Mesothelial cell of epicardium (in vitro differentiated cells): ENCODE measurements at regions not wholly inside any gene's neighbourhood (a gene's known extent, or its start where the extent isn't known, plus 50 kb on each side); places are given as distances from the start of the nearest gene placed in this dataset.

Experiments
- DNase-seq, 2 experiments: peaks; one replicate each; pipeline ENCODE4 v3.0.0; 2021; ENCODE audit warnings: low spot score in 2 of 2; ENCODE audit not compliant: unreplicated experiment in 2 of 2
- H3K27ac Mint-ChIP-seq: 2 replicates; pipeline ENCODE4 v1.8.0; 2021; ENCODE audit warnings: mixed read lengths
- H3K27me3 Mint-ChIP-seq: 2 replicates; pipeline ENCODE4 v1.8.0; 2021; ENCODE audit warnings: low read depth, mixed read lengths
- H3K36me3 Mint-ChIP-seq: 2 replicates; pipeline ENCODE4 v1.8.0; 2021; ENCODE audit warnings: mixed read lengths
- H3K4me1 Mint-ChIP-seq: 2 replicates; pipeline ENCODE4 v1.8.0; 2021; ENCODE audit warnings: mixed read lengths
- H3K4me3 Mint-ChIP-seq: 2 replicates; pipeline ENCODE4 v1.8.0; 2021; ENCODE audit warnings: mild to moderate bottlenecking, moderate library complexity, mixed read lengths
- H3K9me3 Mint-ChIP-seq: 2 replicates; pipeline ENCODE4 v1.8.0; 2021; ENCODE audit warnings: mixed read lengths
- CTCF ChIP-seq: fragments of 200-600 bp; sonication (generic); IDR thresholded peaks from one replicate; pipeline ENCODE4 v1.5.0; 2021; ENCODE audit warnings: antibody characterized with exemption; ENCODE audit not compliant: unreplicated experiment

GRCh38 chr6:4311976-4312860, 176.8 kb upstream of the ECI2 start:
- Mint-ChIP-seq H3K4me1 (peaks cover 10% of the 10 kb centered on the region), H3K36me3 (peaks cover 25% of the 10 kb centered on the region), H3K9me3 (peaks cover 57% of the 10 kb centered on the region), H3K27ac (no peak overlapping the region), H3K4me3 (no peak overlapping the region), H3K27me3 (no peaks in the 10 kb centered on the region)
- TF ChIP-seq CTCF, result no peak
- DNase-seq, result no peak

- no peak for TF ChIP-seq CTCF
- no peaks in the 10 kb centered on the region for H3K4me1 Mint-ChIP-seq
- peaks cover 53% of the 10 kb centered on the region for H3K9me3 Mint-ChIP-seq
- H3K27ac Mint-ChIP-seq, result no peak overlapping the region
- DNase-seq, result no peak
- no peaks in the 10 kb centered on the region for H3K27me3 Mint-ChIP-seq
- peaks cover 25% of the 10 kb centered on the region for H3K36me3 Mint-ChIP-seq
- no peak overlapping the region for H3K4me3 Mint-ChIP-seq
Observed at GRCh38 chr6:4309540-4309939, 174.2 kb upstream of the ECI2 start.

GRCh38 chr6:4308364-4308763, 173.0 kb upstream of the ECI2 start:
- no peak for DNase-seq
- Mint-ChIP-seq H3K27ac (no peak overlapping the region), H3K27me3 (no peaks in the 10 kb centered on the region), H3K36me3 (peaks cover 20% of the 10 kb centered on the region), H3K9me3 (peaks cover 41% of the 10 kb centered on the region), H3K4me3 (no peak overlapping the region), H3K4me1 (peaks cover 3% of the 10 kb centered on the region)
- TF ChIP-seq CTCF, result no peak

GRCh38 chr6:4304927-4305455, 169.6 kb upstream of the ECI2 start:
- no peaks in the 10 kb centered on the region for H3K27me3 Mint-ChIP-seq
- no peaks in the 10 kb centered on the region for H3K36me3 Mint-ChIP-seq
- H3K4me3 Mint-ChIP-seq, result no peak overlapping the region
- no peak for TF ChIP-seq CTCF
- peaks cover 8% of the 10 kb centered on the region for H3K4me1 Mint-ChIP-seq
- no peak for DNase-seq
- H3K9me3 Mint-ChIP-seq, result peaks cover 8% of the 10 kb centered on the region
- no peak overlapping the region for H3K27ac Mint-ChIP-seq

- TF ChIP-seq CTCF, result no peak
- no peak overlapping the region for H3K4me3 Mint-ChIP-seq
- no peak for DNase-seq
- no peak overlapping the region for H3K27ac Mint-ChIP-seq
- H3K36me3 Mint-ChIP-seq, result no peaks in the 10 kb centered on the region
- H3K9me3 Mint-ChIP-seq, result peaks cover 4% of the 10 kb centered on the region
- no peaks in the 10 kb centered on the region for H3K27me3 Mint-ChIP-seq
- peaks cover 8% of the 10 kb centered on the region for H3K4me1 Mint-ChIP-seq
Observed at GRCh38 chr6:4303638-4304037, 168.3 kb upstream of the ECI2 start.
